Mesenchymal stem cell (in vitro differentiated cells and primary cell): ENCODE measurements at regions not wholly inside any gene's neighbourhood (a gene's known extent, or its start where the extent isn't known, plus 50 kb on each side); places are given as distances from the start of the nearest gene placed in this dataset.

Experiments
- DNase-seq: peaks from one replicate; pipeline ENCODE4 v3.0.0-alpha.2; 2013
- H2AFZ ChIP-seq: one replicate; pipeline ENCODE4 v1.6.1; 2013; ENCODE audit warnings: low read depth, mild to moderate bottlenecking, control low read depth, inconsistent platforms, low read length, moderate library complexity
- H2AK5ac ChIP-seq: 2 replicates; pipeline ENCODE4 v1.6.1; 2013; ENCODE audit warnings: low read length, moderate library complexity, mild to moderate bottlenecking, inconsistent platforms; ENCODE audit not compliant: severe bottlenecking
- H2BK120ac ChIP-seq: one replicate; pipeline ENCODE4 v1.6.1; 2013; ENCODE audit warnings: low read depth, mild to moderate bottlenecking, inconsistent platforms, low read length, moderate library complexity
- H2BK12ac ChIP-seq, 2 experiments: one replicate each; pipeline ENCODE4 v1.6.1; 2013; ENCODE audit warnings: inconsistent platforms in 2 of 2, low read length in 2 of 2, mild to moderate bottlenecking in 2 of 2, moderate library complexity in 2 of 2, control low read depth in 1 of 2
- H2BK15ac ChIP-seq: one replicate; pipeline ENCODE4 v1.6.1; 2013; ENCODE audit warnings: mild to moderate bottlenecking, low read depth, inconsistent platforms; ENCODE audit not compliant: poor library complexity, severe bottlenecking
- H2BK5ac ChIP-seq: 2 replicates; pipeline ENCODE4 v1.6.1; 2013; ENCODE audit warnings: low read depth, mild to moderate bottlenecking, low read length, control low read depth, inconsistent platforms; ENCODE audit not compliant: poor library complexity, severe bottlenecking
- H3K14ac ChIP-seq, 2 experiments: one replicate each; pipeline ENCODE4 v1.6.1; 2013; ENCODE audit warnings: inconsistent platforms in 2 of 2, low read length in 2 of 2, control low read depth in 1 of 2, mild to moderate bottlenecking in 1 of 2, moderate library complexity in 1 of 2
- H3K18ac ChIP-seq, 2 experiments: one replicate each; pipeline ENCODE4 v1.6.1; 2013; ENCODE audit warnings: inconsistent platforms in 2 of 2, low read length in 2 of 2, control low read depth in 1 of 2, low read depth in 1 of 2, mild to moderate bottlenecking in 1 of 2
- H3K23ac ChIP-seq, 2 experiments: one replicate each; pipeline ENCODE4 v1.6.1; 2013; ENCODE audit warnings: inconsistent platforms in 2 of 2, low read length in 2 of 2, mild to moderate bottlenecking in 2 of 2, moderate library complexity in 2 of 2, control low read depth in 1 of 2
- H3K27ac ChIP-seq: 2 replicates; pipeline ENCODE4 v1.5.1; 2013; ENCODE audit warnings: mild to moderate bottlenecking, moderate library complexity, low read length, control low read depth, inconsistent platforms; ENCODE audit not compliant: poor library complexity, severe bottlenecking
- H3K27me3 ChIP-seq, 2 experiments: 2 replicates each; pipeline versions ENCODE4 v1.6.1 to v1.7.0; 2013; ENCODE audit warnings: low read length in 2 of 2, mild to moderate bottlenecking in 2 of 2, moderate library complexity in 2 of 2, control low read depth in 1 of 2, inconsistent platforms in 1 of 2; ENCODE audit not compliant: control insufficient read depth in 1 of 2, insufficient read depth in 1 of 2
- H3K36me3 ChIP-seq, 2 experiments: 2 replicates each; pipeline versions ENCODE4 v1.6.1 to v1.7.0; 2013; ENCODE audit warnings: low read length in 2 of 2, control low read depth in 1 of 2, inconsistent platforms in 1 of 2, low read depth in 1 of 2, mild to moderate bottlenecking in 1 of 2; ENCODE audit not compliant: insufficient read depth in 2 of 2, control insufficient read depth in 1 of 2
- H3K4ac ChIP-seq, 2 experiments: one replicate each; pipeline ENCODE4 v1.6.1; 2013; ENCODE audit warnings: inconsistent platforms in 2 of 2, low read length in 2 of 2, mild to moderate bottlenecking in 2 of 2, moderate library complexity in 2 of 2, control low read depth in 1 of 2, low read depth in 1 of 2
- H3K4me1 ChIP-seq: 2 replicates; pipeline ENCODE4 v1.6.1; 2013; ENCODE audit warnings: low read depth, low read length, control low read depth; ENCODE audit not compliant: control insufficient read depth, insufficient read depth
- H3K4me2 ChIP-seq: 2 replicates; pipeline ENCODE4 v1.6.1; 2013; ENCODE audit warnings: low read length, mild to moderate bottlenecking, inconsistent platforms; ENCODE audit not compliant: poor library complexity, severe bottlenecking
- H3K4me3 ChIP-seq, 2 experiments: 2 replicates each; pipeline versions ENCODE4 v1.5.1 to v1.7.0; 2013; ENCODE audit warnings: low read length in 2 of 2, mild to moderate bottlenecking in 2 of 2, control low read depth in 1 of 2, low read depth in 1 of 2; ENCODE audit not compliant: insufficient read depth in 1 of 2
- H3K79me1 ChIP-seq: replicated peaks from 2 replicates; pipeline ENCODE4 v1.6.1; 2013; ENCODE audit warnings: mild to moderate bottlenecking, control low read depth, low read length, inconsistent platforms; ENCODE audit not compliant: poor library complexity, severe bottlenecking
- H3K9ac ChIP-seq: 2 replicates; pipeline ENCODE4 v1.7.0; 2013; ENCODE audit warnings: mild to moderate bottlenecking, low read length, moderate library complexity
- H3K9me3 ChIP-seq: 2 replicates; pipeline ENCODE4 v1.7.0; 2013; ENCODE audit warnings: mild to moderate bottlenecking, low read length; ENCODE audit not compliant: control insufficient read depth
- H4K8ac ChIP-seq: one replicate; pipeline ENCODE4 v1.6.1; 2013; ENCODE audit warnings: inconsistent platforms, mild to moderate bottlenecking, low read length, moderate library complexity
- H4K91ac ChIP-seq: one replicate; pipeline ENCODE4 v1.6.1; 2013; ENCODE audit warnings: mild to moderate bottlenecking, low read length, inconsistent platforms
- WGBS: methylation state at CpG from one replicate; pipeline ENCODE4 v1.1.7; 2013; ENCODE audit warnings: mixed read lengths; 5-methylcytosine and 5-hydroxymethylcytosine counted together

- Histone ChIP-seq H3K27me3 (no peaks in the 10 kb centered on the region), H2AFZ (no peak overlapping the region), H2BK120ac (no peak overlapping the region), H3K27ac (no peak overlapping the region), H3K4me1 (no peaks in the 10 kb centered on the region), H3K9ac (no peak overlapping the region), H3K4me2 (no peak overlapping the region), H2BK15ac (no peak overlapping the region), H3K4me3 (no peak overlapping the region), H4K91ac (no peak overlapping the region), H2BK12ac (no peak overlapping the region), H3K18ac (no peak overlapping the region), H4K8ac (no peak overlapping the region), H3K79me1 (no peaks in the 10 kb centered on the region), H3K14ac (no peak overlapping the region), H2BK5ac (no peak overlapping the region), H3K36me3 (no peaks in the 10 kb centered on the region), H3K23ac (no peak overlapping the region), H3K4ac (no peak overlapping the region), H2AK5ac (no peak overlapping the region), H3K9me3 (no peaks in the 10 kb centered on the region)
- DNase-seq: no peak
Observed at GRCh38 chr4:126265888-126266287, 951.1 kb downstream of the FAT4 start.

- WGBS: 80% methylated on average over 1 of the region's 1 CpG
- no peak overlapping the region for H4K91ac ChIP-seq
- no peak overlapping the region for H4K8ac ChIP-seq
- H3K27me3 ChIP-seq: no peaks in the 10 kb centered on the region
- H2BK120ac ChIP-seq: no peak overlapping the region
- no peak overlapping the region for H3K4me2 ChIP-seq
- H2BK12ac ChIP-seq: no peak overlapping the region
- no peak overlapping the region for H2BK5ac ChIP-seq
- no peak overlapping the region for H2AFZ ChIP-seq
- H2BK15ac ChIP-seq: no peak overlapping the region
- H3K4me1 ChIP-seq: no peaks in the 10 kb centered on the region
- no peak overlapping the region for H3K18ac ChIP-seq
- no peaks in the 10 kb centered on the region for H3K79me1 ChIP-seq
- no peak overlapping the region for H3K27ac ChIP-seq
- no peak overlapping the region for H3K14ac ChIP-seq
- no peaks in the 10 kb centered on the region for H3K36me3 ChIP-seq
- peak; percentile 45 for DNase-seq
- H3K4me3 ChIP-seq: no peak overlapping the region
- no peak overlapping the region for H3K23ac ChIP-seq
- no peaks in the 10 kb centered on the region for H3K9me3 ChIP-seq
- no peak overlapping the region for H3K9ac ChIP-seq
- no peak overlapping the region for H3K4ac ChIP-seq
- H2AK5ac ChIP-seq: no peak overlapping the region
Observed at GRCh38 chr4:126267689-126268088, 952.9 kb downstream of the FAT4 start.

- H3K4ac ChIP-seq: no peak overlapping the region
- no peak overlapping the region for H3K4me3 ChIP-seq
- no peak overlapping the region for H2BK120ac ChIP-seq
- H3K18ac ChIP-seq: no peak overlapping the region
- no peak overlapping the region for H2BK5ac ChIP-seq
- DNase-seq: peak; percentile 12
- no peak overlapping the region for H2AK5ac ChIP-seq
- no peak overlapping the region for H3K27ac ChIP-seq
- H2AFZ ChIP-seq: no peak overlapping the region
- no peak overlapping the region for H2BK12ac ChIP-seq
- no peaks in the 10 kb centered on the region for H3K79me1 ChIP-seq
- H3K23ac ChIP-seq: no peak overlapping the region
- H4K8ac ChIP-seq: no peak overlapping the region
- H3K9me3 ChIP-seq: no peaks in the 10 kb centered on the region
- H3K4me2 ChIP-seq: no peak overlapping the region
- no peaks in the 10 kb centered on the region for H3K27me3 ChIP-seq
- no peak overlapping the region for H3K14ac ChIP-seq
- H3K9ac ChIP-seq: peak overlapping the region; percentile 16
- no peak overlapping the region for H4K91ac ChIP-seq
- H2BK15ac ChIP-seq: no peak overlapping the region
- H3K4me1 ChIP-seq: no peaks in the 10 kb centered on the region
- H3K36me3 ChIP-seq: no peaks in the 10 kb centered on the region
Observed at GRCh38 chr4:126268106-126268505, 953.4 kb downstream of the FAT4 start.

GRCh38 chr4:126269106-126269505, 954.4 kb downstream of the FAT4 start:
- Histone ChIP-seq H3K14ac (no peak overlapping the region), H2AK5ac (no peak overlapping the region), H3K27ac (no peak overlapping the region), H2BK120ac (no peak overlapping the region), H4K91ac (no peak overlapping the region), H3K36me3 (no peaks in the 10 kb centered on the region), H3K27me3 (no peaks in the 10 kb centered on the region), H2BK5ac (no peak overlapping the region), H2BK15ac (no peak overlapping the region), H3K4me2 (no peak overlapping the region), H3K4me3 (no peak overlapping the region), H3K79me1 (no peaks in the 10 kb centered on the region), H4K8ac (no peak overlapping the region), H2BK12ac (no peak overlapping the region), H3K23ac (no peak overlapping the region), H3K9me3 (no peaks in the 10 kb centered on the region), H2AFZ (no peak overlapping the region), H3K9ac (peak overlapping the region; percentile 16), H3K18ac (no peak overlapping the region), H3K4ac (no peak overlapping the region), H3K4me1 (no peaks in the 10 kb centered on the region)
- DNase-seq: no peak
- 83% methylated on average over 5 of the region's 6 CpGs for WGBS
